ENCODE measurements at regions not wholly inside any gene's neighbourhood (a gene's known extent, or its start where the extent isn't known, plus 50 kb on each side); places are given as distances from the start of the nearest gene placed in this dataset.
A peak's percentile ranks its signal among the peaks of the same experiment; 100 is the strongest.

- no peak for TF ChIP-seq CTCF (conservative IDR thresholded peaks at IDR 0.05; ENCODE audit: low read depth, low read length)
- no peak overlapping the region for H3K4me3 ChIP-seq (ENCODE audit: low read depth, low read length)
- DNase-seq (ENCODE audit: low read depth) = no peak
These were observed 178.9 kb downstream of the FAM124B start for GRCh38 chr2:224222974-224223373.

DNA sequence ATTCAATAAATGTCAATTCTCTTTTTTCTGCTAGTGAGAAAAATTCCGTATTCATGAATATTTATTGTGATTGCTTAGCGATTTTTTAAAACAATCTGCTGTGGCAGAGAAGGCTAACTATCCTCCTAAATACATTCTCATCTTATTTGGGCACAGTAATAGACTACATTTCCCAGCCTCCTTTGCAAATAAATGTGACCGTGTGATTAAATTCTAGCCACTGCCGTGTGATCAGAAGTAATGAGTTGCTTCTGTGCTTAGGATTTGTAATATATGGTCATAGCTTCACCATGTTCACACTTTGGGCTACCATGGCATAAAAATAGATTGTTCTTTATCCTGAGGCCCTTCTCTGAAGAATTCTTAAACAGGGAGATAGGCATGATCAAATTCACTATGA is 179.6 kb downstream of the FAM124B start:
- no peak overlapping the region for H3K4me3 ChIP-seq (ENCODE audit: low read depth, low read length)
- peak; percentile 53 for DNase-seq (ENCODE audit: low read depth)
- TF ChIP-seq CTCF (conservative IDR thresholded peaks at IDR 0.05; ENCODE audit: low read depth, low read length) = no peak

GRCh38 chr2:224221455-224221913 is 180.4 kb downstream of the FAM124B start:
- peak; percentile 87 for DNase-seq (ENCODE audit: low read depth)
- no peak overlapping the region for H3K4me3 ChIP-seq (ENCODE audit: low read depth, low read length)
- no peak for TF ChIP-seq CTCF (conservative IDR thresholded peaks at IDR 0.05; ENCODE audit: low read depth, low read length)

GRCh38 chr2:224220586-224221255 is 181.2 kb downstream of the FAM124B start:
- peak; percentile 31 for DNase-seq (ENCODE audit: low read depth)
- H3K4me3 ChIP-seq (ENCODE audit: low read depth, low read length) = no peak overlapping the region
- TF ChIP-seq CTCF (conservative IDR thresholded peaks at IDR 0.05; ENCODE audit: low read depth, low read length) = no peak

DNA sequence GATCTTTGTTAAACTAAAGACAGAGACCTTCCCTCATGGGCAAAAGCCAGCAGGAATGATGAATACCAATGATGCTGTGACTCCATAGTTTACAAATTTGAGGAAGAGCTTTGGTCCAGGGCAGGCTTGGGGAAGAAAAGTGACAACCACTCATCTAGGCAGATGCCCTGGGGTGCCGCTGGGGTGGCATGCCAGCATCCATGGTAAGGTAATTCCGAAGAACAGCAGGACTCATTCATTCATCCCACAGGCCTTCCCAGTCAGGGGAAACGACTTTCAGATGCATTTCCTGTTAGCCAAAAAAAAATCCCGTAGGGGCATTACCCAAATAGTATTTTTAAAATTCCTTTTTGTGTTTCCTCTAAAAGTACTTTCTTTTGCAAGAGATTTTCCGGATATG is 180.7 kb upstream of the SERPINE2 start:
- H3K4me3 ChIP-seq (ENCODE audit: low read depth, low read length) = no peak overlapping the region
- DNase-seq (ENCODE audit: low read depth) = no peak
- no peak for TF ChIP-seq CTCF (conservative IDR thresholded peaks at IDR 0.05; ENCODE audit: low read depth, low read length)

GRCh38 chr2:224217962-224218347 is 178.9 kb upstream of the SERPINE2 start:
- H3K4me3 ChIP-seq (ENCODE audit: low read depth, low read length) = no peak overlapping the region
- DNase-seq (ENCODE audit: low read depth) = peak; percentile 87
- no peak for TF ChIP-seq CTCF (conservative IDR thresholded peaks at IDR 0.05; ENCODE audit: low read depth, low read length)
